ENCODE measurements at regions not wholly inside any gene's neighbourhood (a gene's known extent, or its start where the extent isn't known, plus 50 kb on each side); places are given as distances from the start of the nearest gene placed in this dataset.

- POLR2A ChIA-PET, result no interaction called here
These were observed 888.0 kb downstream of the BRD1 start for GRCh38 chr22:48939441-48940265.

GRCh38 chr22:48938741-48939140 is 888.9 kb downstream of the BRD1 start:
- DNase-seq (ENCODE audit: low read depth, low spot score), result no peak
- Histone ChIP-seq H3K4me1 (ENCODE audit: control insufficient read depth, insufficient read depth, low read length) (no peaks in the 10 kb centered on the region), H3K36me3 (ENCODE audit: control insufficient read depth, insufficient read depth, low read length) (no peaks in the 10 kb centered on the region), H3K27ac (ENCODE audit: low read length) (no peak overlapping the region), H3K4me3 (ENCODE audit: low read depth in 2 of 2, low read length in 2 of 2) (no peak overlapping the region), H3K9me3 (ENCODE audit: control insufficient read depth, insufficient read depth, low read depth, low read length) (no peaks in the 10 kb centered on the region; the same call in 1 of the 2 replicates), H3K27me3 (ENCODE audit: control insufficient read depth, insufficient read depth, low read length) (no peaks in the 10 kb centered on the region; the same call in 1 of the 2 replicates)
- TF ChIP-seq REST (IDR thresholded peaks at IDR 0.05; ENCODE audit: insufficient read depth in 1 of 2, low read depth in 2 of 2, low read length in 1 of 2) (no peak), TCF7L2 (IDR thresholded peaks at IDR 0.05; ENCODE audit: low read depth, low read length) (no peak), CTCF (IDR thresholded peaks at IDR 0.05) (no peak), SIN3A (IDR thresholded peaks at IDR 0.05; ENCODE audit: borderline replicate concordance, insufficient read depth, low read depth, low read length) (no peak)
- intact Hi-C loops (cut with micrococcal nuclease; ENCODE audit: unreplicated experiment) (no loop called here), in situ Hi-C loops (cut with HindIII; ENCODE audit: low pct_unique_long_range_greater_than_20kb, low sequenced_read_pairs) (no loop called here)
- POLR2A ChIA-PET, result no interaction called here
- CTCF ChIA-PET, result no interaction called here
- BruUV-seq (replicated peaks), result no TSS peak
- ATAC-seq, result no peak

More at GRCh38 chr22:48939441-48940265, 888.0 kb downstream of the BRD1 start:
- in situ Hi-C loops (cut with HindIII; ENCODE audit: low pct_unique_long_range_greater_than_20kb, low sequenced_read_pairs) (no loop called here), intact Hi-C loops (cut with micrococcal nuclease; ENCODE audit: unreplicated experiment) (no loop called here)
- H3K4me1 ChIP-seq (ENCODE audit: control insufficient read depth, insufficient read depth, low read length), result no peaks in the 10 kb centered on the region
- H3K36me3 ChIP-seq (ENCODE audit: control insufficient read depth, insufficient read depth, low read length), result no peaks in the 10 kb centered on the region
- ATAC-seq (no peak), DNase-seq (ENCODE audit: low read depth, low spot score) (no peak)
- no peak for TF ChIP-seq POLR2AphosphoS5 (IDR thresholded peaks at IDR 0.05; ENCODE audit: low read depth, low read length)
- no peak for TF ChIP-seq REST (IDR thresholded peaks at IDR 0.05; ENCODE audit: insufficient read depth in 1 of 2, low read depth in 2 of 2, low read length in 1 of 2)
- no peak for TF ChIP-seq CTCF (IDR thresholded peaks at IDR 0.05)
- no peak for TF ChIP-seq TCF7L2 (IDR thresholded peaks at IDR 0.05; ENCODE audit: low read depth, low read length)
- H3K4me3 ChIP-seq (ENCODE audit: low read depth in 2 of 2, low read length in 2 of 2), result no peak overlapping the region
- CTCF ChIA-PET, result no interaction called here
- BruUV-seq (replicated peaks), result no TSS peak
- H3K27ac ChIP-seq (ENCODE audit: low read length), result no peak overlapping the region
- H3K9me3 ChIP-seq (ENCODE audit: control insufficient read depth, insufficient read depth, low read depth, low read length), result no peaks in the 10 kb centered on the region; the same call in 1 of the 2 replicates
- no peaks in the 10 kb centered on the region; the same call in 1 of the 2 replicates for H3K27me3 ChIP-seq (ENCODE audit: control insufficient read depth, insufficient read depth, low read length)

Measured in Panc1 (cell line).